HepG2 (cell line): ENCODE measurements at regions not wholly inside any gene's neighbourhood (a gene's known extent, or its start where the extent isn't known, plus 50 kb on each side); places are given as distances from the start of the nearest gene placed in this dataset.

Experiments
- JUN ChIP-seq: sonication (generic); formaldehyde crosslinking; IDR thresholded peaks from 2 replicates; pipeline ENCODE4 v1.4.0; 2020; ENCODE audit warnings: mild to moderate bottlenecking, missing genetic modification reagents
- TF ChIP-seq, protein P1 (sequence below): sonication (generic); formaldehyde crosslinking; IDR thresholded peaks from 2 replicates; pipeline ENCODE4 v1.8.0; 2022; ENCODE audit warnings: missing genetic modification reagents, mild to moderate bottlenecking, borderline replicate concordance

DNA sequence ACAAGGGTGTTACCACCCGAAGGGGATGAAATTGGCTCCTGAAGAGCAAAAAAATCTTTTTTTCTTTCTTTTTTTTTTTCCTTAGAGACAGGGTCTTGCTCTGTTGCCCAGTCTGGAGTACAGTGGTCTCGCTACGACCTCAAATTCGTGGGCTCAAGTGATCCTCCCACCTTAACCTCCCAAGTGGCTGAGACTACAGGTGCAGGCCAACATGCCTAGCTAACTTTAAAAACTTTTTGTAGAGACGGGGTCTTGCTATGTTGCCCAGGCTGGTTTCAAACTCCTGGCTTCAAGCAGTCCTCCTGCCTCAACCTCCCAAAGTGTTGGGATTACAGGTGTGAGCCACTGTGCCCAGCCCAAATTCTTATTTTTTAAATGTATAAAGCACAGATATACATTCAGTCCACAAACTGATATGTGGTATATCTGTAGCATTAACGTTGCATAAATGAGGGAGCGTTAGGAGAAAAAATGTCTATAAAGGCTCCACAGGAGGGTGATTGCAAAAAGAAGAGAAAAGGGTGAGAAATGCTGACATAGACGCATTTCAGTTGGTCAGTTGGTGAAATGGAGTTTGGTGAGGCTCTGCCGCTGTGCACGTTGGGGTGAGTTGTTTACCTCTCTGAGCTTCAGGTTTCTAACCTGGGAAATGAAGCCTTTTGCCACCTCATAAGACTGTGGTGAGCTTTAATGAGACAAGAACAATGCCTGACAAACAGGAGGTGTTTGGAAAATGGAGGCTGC lies 100.7 kb upstream of the PODXL start:
- TF ChIP-seq, protein P1, sequence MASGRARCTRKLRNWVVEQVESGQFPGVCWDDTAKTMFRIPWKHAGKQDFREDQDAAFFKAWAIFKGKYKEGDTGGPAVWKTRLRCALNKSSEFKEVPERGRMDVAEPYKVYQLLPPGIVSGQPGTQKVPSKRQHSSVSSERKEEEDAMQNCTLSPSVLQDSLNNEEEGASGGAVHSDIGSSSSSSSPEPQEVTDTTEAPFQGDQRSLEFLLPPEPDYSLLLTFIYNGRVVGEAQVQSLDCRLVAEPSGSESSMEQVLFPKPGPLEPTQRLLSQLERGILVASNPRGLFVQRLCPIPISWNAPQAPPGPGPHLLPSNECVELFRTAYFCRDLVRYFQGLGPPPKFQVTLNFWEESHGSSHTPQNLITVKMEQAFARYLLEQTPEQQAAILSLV, result no peak
- no peak for TF ChIP-seq JUN
